HCT116 (cell line): ENCODE measurements at regions not wholly inside any gene's neighbourhood (a gene's known extent, or its start where the extent isn't known, plus 50 kb on each side); places are given as distances from the start of the nearest gene placed in this dataset.

Source experiments
- CTCF ChIP-seq, 3 experiments: fragments of 200-600 bp in 1 of 3; sonication (generic) in 1 of 3; IDR thresholded peaks in 2 of 3; conservative IDR thresholded peaks in 1 of 3; 2 replicates each; pipeline ENCODE4 v1.5.1; 2012 to 2017; ENCODE audit warnings: low read depth in 2 of 3, low read length in 2 of 3, antibody characterized with exemption in 1 of 3, borderline replicate concordance in 1 of 3, control low read depth in 1 of 3, mild to moderate bottlenecking in 1 of 3, mixed read lengths in 1 of 3, mixed run types in 1 of 3, moderate library complexity in 1 of 3; ENCODE audit not compliant: insufficient read depth in 1 of 3
- ELF1 ChIP-seq: IDR thresholded peaks from 2 replicates; pipeline ENCODE4 v1.6.1; 2012; ENCODE audit warnings: low read depth, borderline replicate concordance
- EZH2 ChIP-seq: fragments of 200-600 bp; sonication (generic); IDR thresholded peaks from 2 replicates; pipeline ENCODE4 v1.6.1; 2017; ENCODE audit warnings: antibody characterized with exemption, mixed run types
- POLR2AphosphoS5 ChIP-seq: IDR thresholded peaks from 2 replicates; pipeline ENCODE4 v1.6.1; 2011; ENCODE audit warnings: mild to moderate bottlenecking, low read depth, low read length, moderate library complexity
- REST ChIP-seq: IDR thresholded peaks from 2 replicates; pipeline ENCODE4 v1.6.1; 2012; ENCODE audit warnings: low read depth
- SIN3A ChIP-seq: IDR thresholded peaks from 2 replicates; pipeline ENCODE4 v1.6.1; 2012; ENCODE audit warnings: low read depth
- SP1 ChIP-seq: IDR thresholded peaks from 2 replicates; pipeline ENCODE4 v1.6.1; 2012; ENCODE audit warnings: low read depth

GRCh38 chr5:33340195-33340594 is 100.6 kb upstream of the TARS1 start:
- TF ChIP-seq REST (no peak), SP1 (no peak), CTCF (IDR thresholded peaks at IDR 0.05 in 2 of 3, conservative IDR thresholded peaks at IDR 0.05 in 1 of 3; ENCODE audit: borderline replicate concordance in 1 of 3, insufficient read depth in 1 of 3, low read depth in 2 of 3, low read length in 2 of 3) (no peak), POLR2AphosphoS5 (no peak), SIN3A (no peak), EZH2 (no peak), ELF1 (no peak)
